ENCODE measurements at regions not wholly inside any gene's neighbourhood (a gene's known extent, or its start where the extent isn't known, plus 50 kb on each side); places are given as distances from the start of the nearest gene placed in this dataset.

DNA sequence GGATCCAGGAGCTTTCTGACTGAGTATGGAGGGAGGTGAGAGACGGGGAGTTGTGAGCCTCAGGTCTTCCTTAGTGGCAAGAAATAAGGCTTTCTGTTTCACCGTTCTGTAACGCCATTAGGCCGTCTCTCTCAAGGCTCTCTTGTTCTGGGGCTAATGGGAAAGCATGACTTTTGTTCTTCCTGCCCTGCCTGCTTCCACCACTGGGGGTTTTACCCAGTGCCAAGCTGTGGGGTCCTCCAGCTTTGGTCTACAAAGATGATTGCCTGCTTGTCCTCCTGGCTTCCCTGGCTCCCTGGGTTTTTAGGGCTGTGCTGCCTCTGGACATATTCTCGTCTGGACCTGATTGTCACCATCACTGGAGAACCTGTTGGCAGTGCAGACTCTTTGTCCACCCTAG is 74.8 kb upstream of the TINAGL1 start:
- no peak for ATAC-seq (ENCODE audit: insufficient read depth, low FRiP score)

DNA sequence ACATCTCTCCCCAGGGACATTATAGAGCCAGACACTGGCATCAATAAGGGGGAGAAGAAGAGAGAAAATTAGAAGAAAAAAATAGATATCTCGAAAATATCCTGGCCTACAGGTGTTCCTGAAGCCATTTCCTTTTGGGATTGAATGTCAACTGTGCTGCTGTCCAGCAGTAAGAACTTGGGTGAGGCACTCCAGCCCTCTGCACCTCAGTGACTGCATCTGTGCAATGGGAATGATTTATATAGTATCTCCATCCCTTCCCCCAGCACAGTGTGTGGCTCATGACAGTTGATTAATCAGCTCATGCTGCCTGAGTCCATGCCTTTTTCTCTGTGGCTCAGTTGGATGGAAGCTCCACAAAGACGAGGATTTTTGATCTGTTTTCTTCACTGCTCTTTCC is 74.1 kb upstream of the TINAGL1 start:
- H3K9ac ChIP-seq (ENCODE audit: insufficient read depth in 1 of 2, low read length in 2 of 2), result no peak overlapping the region
- ATAC-seq (ENCODE audit: insufficient read depth, low FRiP score), result no peak
- peaks cover 0 to 2% (median 0%) of the 10 kb centered on the region in 4 donors for H3K9me3 ChIP-seq (ENCODE audit: control insufficient read depth in 4 of 4, insufficient read depth in 3 of 4, low read length in 3 of 4)
- TF ChIP-seq, protein P1, sequence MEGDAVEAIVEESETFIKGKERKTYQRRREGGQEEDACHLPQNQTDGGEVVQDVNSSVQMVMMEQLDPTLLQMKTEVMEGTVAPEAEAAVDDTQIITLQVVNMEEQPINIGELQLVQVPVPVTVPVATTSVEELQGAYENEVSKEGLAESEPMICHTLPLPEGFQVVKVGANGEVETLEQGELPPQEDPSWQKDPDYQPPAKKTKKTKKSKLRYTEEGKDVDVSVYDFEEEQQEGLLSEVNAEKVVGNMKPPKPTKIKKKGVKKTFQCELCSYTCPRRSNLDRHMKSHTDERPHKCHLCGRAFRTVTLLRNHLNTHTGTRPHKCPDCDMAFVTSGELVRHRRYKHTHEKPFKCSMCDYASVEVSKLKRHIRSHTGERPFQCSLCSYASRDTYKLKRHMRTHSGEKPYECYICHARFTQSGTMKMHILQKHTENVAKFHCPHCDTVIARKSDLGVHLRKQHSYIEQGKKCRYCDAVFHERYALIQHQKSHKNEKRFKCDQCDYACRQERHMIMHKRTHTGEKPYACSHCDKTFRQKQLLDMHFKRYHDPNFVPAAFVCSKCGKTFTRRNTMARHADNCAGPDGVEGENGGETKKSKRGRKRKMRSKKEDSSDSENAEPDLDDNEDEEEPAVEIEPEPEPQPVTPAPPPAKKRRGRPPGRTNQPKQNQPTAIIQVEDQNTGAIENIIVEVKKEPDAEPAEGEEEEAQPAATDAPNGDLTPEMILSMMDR (IDR thresholded peaks at IDR 0.05; ENCODE audit: control extremely low read depth, extremely low read depth), result no peak
- H3K36me3 ChIP-seq (ENCODE audit: control insufficient read depth in 4 of 4, insufficient read depth in 4 of 4, low read length in 4 of 4), result no peaks in the 10 kb centered on the region
- 82 to 86% methylated on average over 2 of the region's 2 CpGs for WGBS, 2 donors
- DNase-seq, result no peak
- no peak overlapping the region for H3K27ac ChIP-seq (ENCODE audit: low read depth in 1 of 2, low read length in 1 of 2)
- H3K4me3 ChIP-seq, result no peak overlapping the region
- H3K4me1 ChIP-seq (ENCODE audit: control insufficient read depth in 5 of 5, insufficient read depth in 5 of 5, low read length in 5 of 5), result no peaks in the 10 kb centered on the region
- H3K27me3 ChIP-seq (ENCODE audit: control insufficient read depth in 3 of 3, insufficient read depth in 3 of 3, low read length in 2 of 3), result no peaks in the 10 kb centered on the region

More for the DNA sequence above, 74.8 kb upstream of the TINAGL1 start:
- Histone ChIP-seq H3K27me3 (ENCODE audit: control insufficient read depth in 3 of 3, insufficient read depth in 3 of 3, low read length in 2 of 3) (no peaks in the 10 kb centered on the region), H3K9me3 (ENCODE audit: control insufficient read depth in 4 of 4, insufficient read depth in 3 of 4, low read length in 3 of 4) (peaks cover 0 to 2% (median 0%) of the 10 kb centered on the region in 4 donors), H3K4me1 (ENCODE audit: control insufficient read depth in 5 of 5, insufficient read depth in 5 of 5, low read length in 5 of 5) (no peaks in the 10 kb centered on the region), H3K27ac (ENCODE audit: low read depth in 1 of 2, low read length in 1 of 2) (no peak overlapping the region), H3K9ac (ENCODE audit: insufficient read depth in 1 of 2, low read length in 2 of 2) (no peak overlapping the region), H3K36me3 (ENCODE audit: control insufficient read depth in 4 of 4, insufficient read depth in 4 of 4, low read length in 4 of 4) (no peaks in the 10 kb centered on the region), H3K4me3 (no peak overlapping the region)
- WGBS, 2 donors, result 80 to 93% methylated on average over 5 of the region's 5 CpGs
- DNase-seq, result no peak
- TF ChIP-seq, protein P1 (IDR thresholded peaks at IDR 0.05; ENCODE audit: control extremely low read depth, extremely low read depth), result no peak

DNA sequence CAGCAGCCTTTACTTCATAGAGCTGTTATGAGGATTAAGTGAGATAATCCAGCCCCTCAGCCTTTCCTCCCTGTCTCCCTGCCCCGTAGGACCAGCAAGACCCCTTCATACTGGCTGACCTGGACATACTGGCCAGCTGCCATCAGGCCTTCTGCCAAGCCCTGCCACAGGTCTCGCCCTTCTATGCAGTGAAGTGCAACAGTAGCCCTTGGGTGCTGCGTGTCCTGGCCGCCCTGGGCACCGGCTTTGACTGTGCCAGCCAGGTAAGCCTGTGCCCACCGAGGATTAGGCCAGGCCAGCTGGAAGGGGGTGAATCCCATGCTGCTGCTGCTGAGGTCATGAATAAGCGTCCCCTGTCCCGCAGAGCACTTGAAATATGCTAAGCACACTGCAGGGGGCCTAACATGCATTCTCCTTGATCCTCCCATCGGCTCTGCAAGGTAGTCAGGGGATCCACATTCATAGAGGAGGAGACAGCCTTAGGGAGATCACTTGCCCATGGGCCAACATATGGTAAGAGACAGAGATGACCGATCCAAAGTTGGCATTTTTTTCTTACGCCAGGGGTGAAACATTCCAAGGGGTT is 73.3 kb upstream of the TINAGL1 start:
- Histone ChIP-seq H3K36me3 (ENCODE audit: control insufficient read depth in 4 of 4, insufficient read depth in 4 of 4, low read length in 4 of 4) (no peaks in the 10 kb centered on the region), H3K4me3 (no peak overlapping the region), H3K9ac (ENCODE audit: insufficient read depth in 1 of 2, low read length in 2 of 2) (no peak overlapping the region), H3K4me1 (ENCODE audit: control insufficient read depth in 5 of 5, insufficient read depth in 5 of 5, low read length in 5 of 5) (no peaks in the 10 kb centered on the region), H3K27me3 (ENCODE audit: control insufficient read depth in 3 of 3, insufficient read depth in 3 of 3, low read length in 2 of 3) (no peaks in the 10 kb centered on the region), H3K27ac (ENCODE audit: low read depth in 1 of 2, low read length in 1 of 2) (no peak overlapping the region), H3K9me3 (ENCODE audit: control insufficient read depth in 4 of 4, insufficient read depth in 3 of 4, low read length in 3 of 4) (peaks cover 0 to 2% (median 0%) of the 10 kb centered on the region in 4 donors)
- WGBS, 2 donors, result 53 to 80% methylated on average over 11 of the region's 11 CpGs
- no peak for DNase-seq
- TF ChIP-seq, protein P1 (IDR thresholded peaks at IDR 0.05; ENCODE audit: control extremely low read depth, extremely low read depth), result no peak
- no peak for ATAC-seq (ENCODE audit: insufficient read depth, low FRiP score)

DNA sequence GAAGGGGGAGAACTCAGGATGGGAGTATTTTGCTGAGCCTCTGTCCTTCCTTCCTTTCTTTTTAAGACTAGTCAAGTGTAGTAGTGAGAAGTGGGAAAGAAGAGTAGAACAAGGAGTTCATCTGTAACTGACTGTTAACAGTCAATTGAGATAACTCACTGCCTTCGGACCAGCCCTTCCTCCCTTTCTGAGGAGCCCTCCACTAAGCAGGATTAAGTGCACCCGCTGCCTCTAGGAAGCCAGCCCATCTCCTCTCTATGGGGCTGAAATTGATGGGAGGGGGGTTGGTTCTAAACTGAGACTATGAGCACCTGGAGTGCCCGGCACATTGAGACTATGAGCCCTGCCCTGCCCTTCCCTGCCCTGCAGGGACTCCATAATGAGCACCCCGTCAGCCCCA is 72.7 kb upstream of the TINAGL1 start:
- TF ChIP-seq, protein P1 (IDR thresholded peaks at IDR 0.05; ENCODE audit: control extremely low read depth, extremely low read depth), result no peak
- H3K9ac ChIP-seq (ENCODE audit: insufficient read depth in 1 of 2, low read length in 2 of 2), result no peak overlapping the region
- H3K27me3 ChIP-seq (ENCODE audit: control insufficient read depth in 3 of 3, insufficient read depth in 3 of 3, low read length in 2 of 3), result no peaks in the 10 kb centered on the region
- H3K36me3 ChIP-seq (ENCODE audit: control insufficient read depth in 4 of 4, insufficient read depth in 4 of 4, low read length in 4 of 4), result no peaks in the 10 kb centered on the region
- DNase-seq (no peak), ATAC-seq (ENCODE audit: insufficient read depth, low FRiP score) (no peak)
- H3K4me3 ChIP-seq, result no peak overlapping the region
- peaks cover 0 to 2% (median 0%) of the 10 kb centered on the region in 4 donors for H3K9me3 ChIP-seq (ENCODE audit: control insufficient read depth in 4 of 4, insufficient read depth in 3 of 4, low read length in 3 of 4)
- 63 to 77% methylated on average over 4 of the region's 4 CpGs for WGBS, 2 donors
- H3K27ac ChIP-seq (ENCODE audit: low read depth in 1 of 2, low read length in 1 of 2), result no peak overlapping the region
- no peaks in the 10 kb centered on the region for H3K4me1 ChIP-seq (ENCODE audit: control insufficient read depth in 5 of 5, insufficient read depth in 5 of 5, low read length in 5 of 5)

All from lung (tissue), 11 donors.